ENCODE measurements at regions not wholly inside any gene's neighbourhood (a gene's known extent, or its start where the extent isn't known, plus 50 kb on each side); places are given as distances from the start of the nearest gene placed in this dataset.

DNA sequence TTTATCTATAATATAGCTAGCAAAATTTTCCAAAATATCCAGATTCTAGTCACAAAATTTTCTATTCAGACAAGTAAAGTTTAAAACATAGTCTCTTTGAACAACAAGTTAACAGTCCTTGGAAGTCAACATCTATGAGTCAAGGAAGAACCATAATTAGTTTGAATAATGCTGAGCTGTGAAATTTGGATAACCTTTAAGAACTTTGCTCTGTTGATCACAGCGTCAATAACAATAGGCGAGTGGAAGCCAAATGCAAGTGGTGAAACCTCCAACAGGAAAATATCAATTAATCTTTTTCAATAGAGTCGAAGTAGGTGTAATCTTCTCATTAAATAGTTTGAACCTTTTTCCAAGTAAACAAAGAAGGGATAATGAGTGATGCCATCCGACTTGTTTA, 466.6 kb downstream of the FOXG1 start:
- no peak overlapping the region for H3K4me3 Mint-ChIP-seq
- no peak for DNase-seq
- H3K36me3 Mint-ChIP-seq: no peaks in the 10 kb centered on the region
- no peak overlapping the region for H3K4me3 ChIP-seq (ENCODE audit: low read depth, low read length)
- no peak overlapping the region for H3K27ac Mint-ChIP-seq
- no peak for ATAC-seq (ENCODE audit: low read depth in 2 of 2)
- H3K4me1 Mint-ChIP-seq: no peaks in the 10 kb centered on the region
- H3K27me3 ChIP-seq (ENCODE audit: control insufficient read depth, insufficient read depth, low read length): no peaks in the 10 kb centered on the region
- no peaks in the 10 kb centered on the region for H3K27me3 Mint-ChIP-seq
- no peak overlapping the region for H3K27ac ChIP-seq (ENCODE audit: insufficient read depth, low read length, poor library complexity, severe bottlenecking)
- no peaks in the 10 kb centered on the region for H3K36me3 ChIP-seq (ENCODE audit: control insufficient read depth, insufficient read depth, low read length)
- no peaks in the 10 kb centered on the region for H3K4me1 ChIP-seq (ENCODE audit: control insufficient read depth, insufficient read depth, low read length, poor library complexity, severe bottlenecking)
- H3K9me3 Mint-ChIP-seq: peaks cover 0 to 11% (median 3%) of the 10 kb centered on the region in 7 donors
- no peaks in the 10 kb centered on the region for H3K9me3 ChIP-seq (ENCODE audit: control insufficient read depth in 2 of 2, low read length in 2 of 2)

DNA sequence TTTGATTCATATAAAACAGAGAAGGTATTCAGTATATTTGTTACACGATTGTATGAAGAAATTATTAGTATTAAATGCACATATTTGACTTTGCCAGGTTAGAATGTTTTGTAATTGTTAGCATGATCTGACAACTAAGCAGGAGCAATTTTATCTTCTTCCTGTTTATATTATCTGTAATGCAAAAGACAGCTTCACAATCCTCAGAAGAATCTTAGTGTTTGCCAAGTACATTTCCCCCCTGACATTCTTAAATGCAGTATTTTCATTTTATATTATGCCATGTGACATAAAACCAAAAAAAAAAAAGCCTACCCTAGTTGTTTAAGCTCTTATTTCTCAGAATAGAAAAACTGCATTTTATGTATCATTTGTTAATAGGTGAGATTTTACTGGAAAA, 469.4 kb downstream of the FOXG1 start:
- Mint-ChIP-seq H3K36me3 (no peaks in the 10 kb centered on the region), H3K4me3 (no peak overlapping the region)
- no peaks in the 10 kb centered on the region for H3K36me3 ChIP-seq (ENCODE audit: control insufficient read depth, insufficient read depth, low read length)

DNA sequence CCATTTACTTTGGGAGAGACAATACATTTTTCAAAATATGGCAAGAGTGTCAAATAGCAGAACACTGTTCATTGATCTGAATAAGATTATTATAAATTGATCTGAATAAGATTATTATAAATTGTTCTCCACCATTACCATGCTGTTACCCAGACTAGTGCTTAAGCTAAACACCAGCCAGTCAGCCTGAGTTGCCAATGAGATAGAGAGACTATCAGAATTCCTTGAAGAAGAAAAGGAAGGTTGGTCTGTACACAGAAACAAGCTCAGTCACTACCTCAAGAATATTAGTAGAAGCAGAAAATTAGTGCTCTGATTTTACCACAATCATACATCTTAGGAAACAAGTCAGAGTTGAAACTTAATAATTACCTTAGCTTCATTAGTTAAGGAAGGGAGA, 469.8 kb downstream of the FOXG1 start:
- ATAC-seq (ENCODE audit: low read depth in 2 of 2): no peak
- Histone ChIP-seq H3K4me1 (ENCODE audit: control insufficient read depth, insufficient read depth, low read length, poor library complexity, severe bottlenecking) (no peaks in the 10 kb centered on the region), H3K4me3 (ENCODE audit: low read depth, low read length) (no peak overlapping the region), H3K27ac (ENCODE audit: insufficient read depth, low read length, poor library complexity, severe bottlenecking) (no peak overlapping the region), H3K9me3 (ENCODE audit: control insufficient read depth in 2 of 2, low read length in 2 of 2) (no peaks in the 10 kb centered on the region), H3K36me3 (ENCODE audit: control insufficient read depth, insufficient read depth, low read length) (no peaks in the 10 kb centered on the region), H3K27me3 (ENCODE audit: control insufficient read depth, insufficient read depth, low read length) (no peaks in the 10 kb centered on the region)
- H3K4me1 Mint-ChIP-seq: no peaks in the 10 kb centered on the region
- no peak overlapping the region for H3K4me3 Mint-ChIP-seq
- H3K27ac Mint-ChIP-seq: no peak overlapping the region
- DNase-seq: no peak
- no peaks in the 10 kb centered on the region for H3K36me3 Mint-ChIP-seq
- H3K27me3 Mint-ChIP-seq: no peaks in the 10 kb centered on the region
- H3K9me3 Mint-ChIP-seq: peaks cover 0 to 11% (median 2%) of the 10 kb centered on the region in 7 donors

More for the DNA sequence above, 469.4 kb downstream of the FOXG1 start:
- Mint-ChIP-seq H3K4me1 (no peaks in the 10 kb centered on the region), H3K9me3 (peaks cover 0 to 11% (median 3%) of the 10 kb centered on the region in 7 donors), H3K27me3 (no peaks in the 10 kb centered on the region), H3K27ac (no peak overlapping the region)
- no peak for DNase-seq
- Histone ChIP-seq H3K27ac (ENCODE audit: insufficient read depth, low read length, poor library complexity, severe bottlenecking) (no peak overlapping the region), H3K4me1 (ENCODE audit: control insufficient read depth, insufficient read depth, low read length, poor library complexity, severe bottlenecking) (no peaks in the 10 kb centered on the region), H3K27me3 (ENCODE audit: control insufficient read depth, insufficient read depth, low read length) (no peaks in the 10 kb centered on the region), H3K9me3 (ENCODE audit: control insufficient read depth in 2 of 2, low read length in 2 of 2) (no peaks in the 10 kb centered on the region), H3K4me3 (ENCODE audit: low read depth, low read length) (no peak overlapping the region)
- ATAC-seq (ENCODE audit: low read depth in 2 of 2): no peak

GRCh38 chr14:29236848-29237247, 470.3 kb downstream of the FOXG1 start:
- no peak overlapping the region for H3K4me3 Mint-ChIP-seq
- Histone ChIP-seq H3K4me1 (ENCODE audit: control insufficient read depth, insufficient read depth, low read length, poor library complexity, severe bottlenecking) (no peaks in the 10 kb centered on the region), H3K36me3 (ENCODE audit: control insufficient read depth, insufficient read depth, low read length) (no peaks in the 10 kb centered on the region), H3K9me3 (ENCODE audit: control insufficient read depth in 2 of 2, low read length in 2 of 2) (no peaks in the 10 kb centered on the region), H3K4me3 (ENCODE audit: low read depth, low read length) (no peak overlapping the region), H3K27me3 (ENCODE audit: control insufficient read depth, insufficient read depth, low read length) (no peaks in the 10 kb centered on the region), H3K27ac (ENCODE audit: insufficient read depth, low read length, poor library complexity, severe bottlenecking) (no peak overlapping the region)
- ATAC-seq (ENCODE audit: low read depth in 2 of 2): no peak
- no peaks in the 10 kb centered on the region for H3K36me3 Mint-ChIP-seq
- no peaks in the 10 kb centered on the region for H3K4me1 Mint-ChIP-seq
- H3K9me3 Mint-ChIP-seq: peaks cover 0 to 11% (median 2%) of the 10 kb centered on the region in 7 donors
- no peak overlapping the region for H3K27ac Mint-ChIP-seq
- no peaks in the 10 kb centered on the region for H3K27me3 Mint-ChIP-seq
- DNase-seq: no peak

GRCh38 chr14:29240066-29240465, 473.5 kb downstream of the FOXG1 start:
- no peaks in the 10 kb centered on the region for H3K4me1 Mint-ChIP-seq
- H3K27ac ChIP-seq (ENCODE audit: insufficient read depth, low read length, poor library complexity, severe bottlenecking): no peak overlapping the region
- H3K27ac Mint-ChIP-seq: no peak overlapping the region
- no peak overlapping the region for H3K4me3 Mint-ChIP-seq
- H3K36me3 Mint-ChIP-seq: no peaks in the 10 kb centered on the region
- no peak overlapping the region for H3K4me3 ChIP-seq (ENCODE audit: low read depth, low read length)
- no peaks in the 10 kb centered on the region for H3K4me1 ChIP-seq (ENCODE audit: control insufficient read depth, insufficient read depth, low read length, poor library complexity, severe bottlenecking)
- no peaks in the 10 kb centered on the region for H3K9me3 ChIP-seq (ENCODE audit: control insufficient read depth in 2 of 2, low read length in 2 of 2)
- no peaks in the 10 kb centered on the region for H3K27me3 Mint-ChIP-seq
- no peaks in the 10 kb centered on the region for H3K36me3 ChIP-seq (ENCODE audit: control insufficient read depth, insufficient read depth, low read length)
- H3K9me3 Mint-ChIP-seq: peaks cover 1 to 18% (median 5%) of the 10 kb centered on the region in 7 donors
- H3K27me3 ChIP-seq (ENCODE audit: control insufficient read depth, insufficient read depth, low read length): no peaks in the 10 kb centered on the region
- DNase-seq: no peak
- ATAC-seq (ENCODE audit: low read depth in 2 of 2): no peak

GRCh38 chr14:29242755-29243754, 476.5 kb downstream of the FOXG1 start:
- no peak overlapping the region for H3K4me3 ChIP-seq (ENCODE audit: low read depth, low read length)
- no peak overlapping the region for H3K27ac ChIP-seq (ENCODE audit: insufficient read depth, low read length, poor library complexity, severe bottlenecking)
- Mint-ChIP-seq H3K27me3 (no peaks in the 10 kb centered on the region), H3K9me3 (peaks cover 6 to 30% (median 11%) of the 10 kb centered on the region in 7 donors), H3K36me3 (no peaks in the 10 kb centered on the region), H3K4me1 (no peaks in the 10 kb centered on the region), H3K27ac (no peak overlapping the region), H3K4me3 (no peak overlapping the region)
- H3K36me3 ChIP-seq (ENCODE audit: control insufficient read depth, insufficient read depth, low read length): no peaks in the 10 kb centered on the region
- ATAC-seq (ENCODE audit: low read depth in 2 of 2): no peak
- H3K27me3 ChIP-seq (ENCODE audit: control insufficient read depth, insufficient read depth, low read length): no peaks in the 10 kb centered on the region
- no peak for DNase-seq
- H3K4me1 ChIP-seq (ENCODE audit: control insufficient read depth, insufficient read depth, low read length, poor library complexity, severe bottlenecking): no peaks in the 10 kb centered on the region
- no peaks in the 10 kb centered on the region for H3K9me3 ChIP-seq (ENCODE audit: control insufficient read depth in 2 of 2, low read length in 2 of 2)

- no peaks in the 10 kb centered on the region for H3K4me1 ChIP-seq (ENCODE audit: control insufficient read depth, insufficient read depth, low read length, poor library complexity, severe bottlenecking)
- ATAC-seq (ENCODE audit: low read depth in 2 of 2) (no peak), DNase-seq (no peak)
- H3K9me3 ChIP-seq (ENCODE audit: control insufficient read depth in 2 of 2, low read length in 2 of 2): peaks cover 0 to 5% of the 10 kb centered on the region in 2 experiments
- Mint-ChIP-seq H3K4me3 (no peak overlapping the region), H3K4me1 (no peaks in the 10 kb centered on the region), H3K9me3 (peaks cover 0 to 25% (median 13%) of the 10 kb centered on the region in 7 donors), H3K36me3 (no peaks in the 10 kb centered on the region), H3K27me3 (no peaks in the 10 kb centered on the region), H3K27ac (no peak overlapping the region)
- no peak overlapping the region for H3K27ac ChIP-seq (ENCODE audit: insufficient read depth, low read length, poor library complexity, severe bottlenecking)
- no peaks in the 10 kb centered on the region for H3K27me3 ChIP-seq (ENCODE audit: control insufficient read depth, insufficient read depth, low read length)
- H3K4me3 ChIP-seq (ENCODE audit: low read depth, low read length): no peak overlapping the region
- H3K36me3 ChIP-seq (ENCODE audit: control insufficient read depth, insufficient read depth, low read length): no peaks in the 10 kb centered on the region
Observed at GRCh38 chr14:29255692-29256091, 489.1 kb downstream of the FOXG1 start.

- Histone ChIP-seq H3K9me3 (ENCODE audit: control insufficient read depth in 2 of 2, low read length in 2 of 2) (peaks cover 4 to 8% of the 10 kb centered on the region in 2 experiments), H3K27me3 (ENCODE audit: control insufficient read depth, insufficient read depth, low read length) (no peaks in the 10 kb centered on the region), H3K4me3 (ENCODE audit: low read depth, low read length) (no peak overlapping the region), H3K27ac (ENCODE audit: insufficient read depth, low read length, poor library complexity, severe bottlenecking) (no peak overlapping the region), H3K4me1 (ENCODE audit: control insufficient read depth, insufficient read depth, low read length, poor library complexity, severe bottlenecking) (no peaks in the 10 kb centered on the region), H3K36me3 (ENCODE audit: control insufficient read depth, insufficient read depth, low read length) (no peaks in the 10 kb centered on the region)
- H3K27ac Mint-ChIP-seq: peak overlapping the region in 1 of 3 donors; percentile 29
- no peaks in the 10 kb centered on the region for H3K36me3 Mint-ChIP-seq
- H3K9me3 Mint-ChIP-seq: peaks cover 4 to 23% (median 8%) of the 10 kb centered on the region in 7 donors
- ATAC-seq (ENCODE audit: low read depth in 2 of 2) (no peak), DNase-seq (no peak)
- H3K4me3 Mint-ChIP-seq: no peak overlapping the region
- no peaks in the 10 kb centered on the region for H3K4me1 Mint-ChIP-seq
- no peaks in the 10 kb centered on the region for H3K27me3 Mint-ChIP-seq
Observed at GRCh38 chr14:29262979-29263378, 496.4 kb downstream of the FOXG1 start.
